PC-3 (cell line): ENCODE measurements at regions not wholly inside any gene's neighbourhood (a gene's known extent, or its start where the extent isn't known, plus 50 kb on each side); places are given as distances from the start of the nearest gene placed in this dataset.

Experiments
- ATAC-seq: fragments of 200-7000 bp; cut with Tn5 transposase; 2 replicates; pipeline ENCODE4 v1.9.1; 2020; ENCODE audit warnings: mild to moderate bottlenecking, moderate library complexity
- BruUV-seq: library from RNA; stranded (reverse); fragments of 400-500 nt; replicated peaks from 2 replicates; lab custom pipeline; 2021; lab: Mats Ljungman, UMichigan
- CTCF ChIA-PET: fragments of 300-600 bp; sonication (Branson Sonifier 250); formaldehyde crosslinking; loops from one replicate; lab custom pipeline; 2022; ENCODE audit warnings: antibody characterized with exemption; lab: Charles Lee
- POLR2A ChIA-PET: fragments of 300-600 bp; sonication (Branson Sonifier 250); formaldehyde crosslinking; loops from one replicate; lab custom pipeline; 2022; ENCODE audit warnings: antibody characterized with exemption; ENCODE audit not compliant: unreplicated experiment; lab: Charles Lee
- DNase-seq: peaks from one replicate; pipeline ENCODE4 v3.0.0-alpha.2; 2015
- H2AFZ ChIP-seq: fragments of 300-600 bp; sonication (generic); 2 replicates; pipeline ENCODE4 v1.6.0; 2016; ENCODE audit warnings: antibody characterized with exemption, low read length
- H3F3A ChIP-seq: fragments of 300-600 bp; sonication (generic); one replicate; pipeline ENCODE4 v1.6.0; 2017; ENCODE audit warnings: antibody characterized with exemption, low read length, control low read depth, mild to moderate bottlenecking; ENCODE audit not compliant: unreplicated experiment
- H3K27ac ChIP-seq: fragments of 300-600 bp; sonication (generic); 2 replicates; pipeline ENCODE4 v1.5.1; 2016; ENCODE audit warnings: mild to moderate bottlenecking, low read length
- H3K27me3 ChIP-seq: fragments of 300-600 bp; sonication (generic); 2 replicates; pipeline ENCODE4 v1.6.1; 2016; ENCODE audit warnings: low read length, mixed read lengths
- H3K36me3 ChIP-seq: fragments of 300-600 bp; sonication (generic); 2 replicates; pipeline ENCODE4 v1.6.1; 2016; ENCODE audit warnings: low read depth, mixed run types, low read length, mixed read lengths
- H3K4me1 ChIP-seq: fragments of 300-600 bp; sonication (generic); 2 replicates; pipeline ENCODE4 v1.5.1; 2016; ENCODE audit warnings: low read length; ENCODE audit not compliant: insufficient read depth
- H3K4me2 ChIP-seq: fragments of 300-600 bp; sonication (generic); 2 replicates; pipeline ENCODE4 v1.6.0; 2016; ENCODE audit warnings: low read length
- H3K4me3 ChIP-seq: fragments of 300-600 bp; sonication (generic); 2 replicates; pipeline ENCODE4 v1.5.1; 2016; ENCODE audit warnings: mild to moderate bottlenecking, low read length, mixed read lengths
- H3K79me2 ChIP-seq: fragments of 300-600 bp; sonication (generic); 2 replicates; pipeline ENCODE4 v1.6.1; 2017; ENCODE audit warnings: low read length, mixed read lengths
- H3K9ac ChIP-seq: fragments of 300-600 bp; sonication (generic); 2 replicates; pipeline ENCODE4 v1.6.0; 2016; ENCODE audit warnings: mild to moderate bottlenecking, low read length
- H3K9me2 ChIP-seq: fragments of 300-600 bp; sonication (generic); replicated peaks from 2 replicates; pipeline ENCODE4 v1.6.1; 2016; ENCODE audit warnings: mixed run types, low read length, mixed read lengths
- H3K9me3 ChIP-seq: fragments of 300-600 bp; sonication (generic); 2 replicates; pipeline ENCODE4 v1.6.1; 2016; ENCODE audit warnings: low read length, mixed read lengths
- H4K20me1 ChIP-seq: fragments of 300-600 bp; sonication (generic); 2 replicates; pipeline ENCODE4 v1.6.1; 2016; ENCODE audit warnings: low read length, mixed read lengths
- CTCF ChIP-seq: fragments of 300-600 bp; sonication (generic); conservative IDR thresholded peaks from 2 replicates; pipeline ENCODE4 v1.5.1; 2017; ENCODE audit warnings: antibody characterized with exemption, low read depth, mild to moderate bottlenecking, low read length
- EZH2 ChIP-seq: fragments of 300-600 bp; sonication (generic); IDR thresholded peaks from one replicate; pipeline ENCODE4 v1.6.1; 2017; ENCODE audit warnings: antibody characterized with exemption, mild to moderate bottlenecking, low read length; ENCODE audit not compliant: unreplicated experiment
- EZH2phosphoT487 ChIP-seq: fragments of 300-600 bp; sonication (generic); IDR thresholded peaks from 2 replicates; pipeline ENCODE4 v1.6.1; 2018; ENCODE audit warnings: mild to moderate bottlenecking, antibody characterized with exemption, low read length, borderline replicate concordance
- intact Hi-C: fragments of 100-400 bp; cut with micrococcal nuclease; formaldehyde crosslinking; loops from 2 replicates; pipeline ENCODE4 v1.9.0; 2023

- Histone ChIP-seq H3K9me3 (no peaks in the 10 kb centered on the region), H3K9me2 (no peaks in the 10 kb centered on the region), H4K20me1 (no peaks in the 10 kb centered on the region), H3K4me1 (no peaks in the 10 kb centered on the region), H3K27me3 (no peaks in the 10 kb centered on the region), H2AFZ (no peak overlapping the region), H3K36me3 (no peaks in the 10 kb centered on the region), H3K9ac (no peak overlapping the region), H3K4me2 (no peak overlapping the region), H3F3A (no peaks in the 10 kb centered on the region), H3K79me2 (no peaks in the 10 kb centered on the region), H3K27ac (no peak overlapping the region), H3K4me3 (no peak overlapping the region)
- BruUV-seq, result no TSS peak
- intact Hi-C loops, result no loop called here
- ATAC-seq (no peak), DNase-seq (no peak)
- CTCF ChIA-PET, result no interaction called here
- TF ChIP-seq CTCF (no peak), EZH2phosphoT487 (no peak), EZH2 (no peak)
- POLR2A ChIA-PET, result no interaction called here
Observed at GRCh38 chr5:166810721-166811120, 1480.7 kb upstream of the WWC1 start.

- Histone ChIP-seq H3K27me3 (no peaks in the 10 kb centered on the region), H3K4me3 (no peak overlapping the region), H3K9me2 (no peaks in the 10 kb centered on the region), H3K79me2 (no peaks in the 10 kb centered on the region), H3K27ac (no peak overlapping the region), H3K9ac (no peak overlapping the region), H3K9me3 (0 out of 2 replicates have a peak, but pooled peaks cover 4% of the 10 kb centered on the region), H4K20me1 (no peaks in the 10 kb centered on the region), H3K36me3 (no peaks in the 10 kb centered on the region), H3K4me2 (no peak overlapping the region), H3K4me1 (no peaks in the 10 kb centered on the region), H2AFZ (no peak overlapping the region), H3F3A (no peaks in the 10 kb centered on the region)
- intact Hi-C loops, result no loop called here
- DNase-seq, result no peak
- ATAC-seq, result no peak
- POLR2A ChIA-PET, result no interaction called here
- BruUV-seq, result no TSS peak
- CTCF ChIA-PET, result no interaction called here
- TF ChIP-seq EZH2 (no peak), CTCF (no peak), EZH2phosphoT487 (no peak)
Observed at GRCh38 chr5:166823360-166823759, 1468.1 kb upstream of the WWC1 start.

- H3K36me3 ChIP-seq, result no peaks in the 10 kb centered on the region
- no peaks in the 10 kb centered on the region for H3K27me3 ChIP-seq
- no peak for TF ChIP-seq EZH2phosphoT487
- no peak for TF ChIP-seq CTCF
- no peak for TF ChIP-seq EZH2
- intact Hi-C loops, result no loop called here
- DNase-seq, result no peak
- H3K9me3 ChIP-seq, result no peaks in the 10 kb centered on the region
- no peaks in the 10 kb centered on the region for H4K20me1 ChIP-seq
- ATAC-seq, result no peak
- no TSS peak for BruUV-seq
- H3F3A ChIP-seq, result no peaks in the 10 kb centered on the region
- no peaks in the 10 kb centered on the region for H3K79me2 ChIP-seq
- no peak overlapping the region for H3K27ac ChIP-seq
- H2AFZ ChIP-seq, result no peak overlapping the region
- H3K9me2 ChIP-seq, result no peaks in the 10 kb centered on the region
- H3K9ac ChIP-seq, result no peak overlapping the region
- no peaks in the 10 kb centered on the region for H3K4me1 ChIP-seq
- CTCF ChIA-PET, result no interaction called here
- no peak overlapping the region for H3K4me2 ChIP-seq
- POLR2A ChIA-PET, result no interaction called here
- no peak overlapping the region for H3K4me3 ChIP-seq
Observed at GRCh38 chr5:166834246-166834645, 1457.2 kb upstream of the WWC1 start.
